ENCODE measurements at regions not wholly inside any gene's neighbourhood (a gene's known extent, or its start where the extent isn't known, plus 50 kb on each side); places are given as distances from the start of the nearest gene placed in this dataset.

DNA sequence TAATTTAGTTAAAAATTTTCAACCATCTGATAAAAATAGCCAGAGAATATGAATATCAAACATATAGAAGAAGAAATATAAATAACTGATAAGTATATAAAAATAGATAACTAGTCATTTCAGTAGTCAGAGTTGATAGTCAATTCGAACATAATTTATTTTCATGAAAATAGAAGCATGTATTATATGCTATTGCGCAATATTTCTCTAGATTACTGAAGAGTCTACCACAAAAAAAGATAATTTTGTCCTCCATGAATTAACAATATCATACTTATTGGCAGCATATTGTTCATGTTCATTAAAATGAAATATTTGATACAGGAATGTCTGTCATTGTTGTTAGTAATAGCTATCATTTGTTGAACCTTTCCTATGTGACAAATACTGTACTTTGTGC, 376.2 kb upstream of the TOM1L1 start:
- no peak for TF ChIP-seq EZH2 (IDR thresholded peaks at IDR 0.05; ENCODE audit: low read depth)
- TF ChIP-seq, protein P1, sequence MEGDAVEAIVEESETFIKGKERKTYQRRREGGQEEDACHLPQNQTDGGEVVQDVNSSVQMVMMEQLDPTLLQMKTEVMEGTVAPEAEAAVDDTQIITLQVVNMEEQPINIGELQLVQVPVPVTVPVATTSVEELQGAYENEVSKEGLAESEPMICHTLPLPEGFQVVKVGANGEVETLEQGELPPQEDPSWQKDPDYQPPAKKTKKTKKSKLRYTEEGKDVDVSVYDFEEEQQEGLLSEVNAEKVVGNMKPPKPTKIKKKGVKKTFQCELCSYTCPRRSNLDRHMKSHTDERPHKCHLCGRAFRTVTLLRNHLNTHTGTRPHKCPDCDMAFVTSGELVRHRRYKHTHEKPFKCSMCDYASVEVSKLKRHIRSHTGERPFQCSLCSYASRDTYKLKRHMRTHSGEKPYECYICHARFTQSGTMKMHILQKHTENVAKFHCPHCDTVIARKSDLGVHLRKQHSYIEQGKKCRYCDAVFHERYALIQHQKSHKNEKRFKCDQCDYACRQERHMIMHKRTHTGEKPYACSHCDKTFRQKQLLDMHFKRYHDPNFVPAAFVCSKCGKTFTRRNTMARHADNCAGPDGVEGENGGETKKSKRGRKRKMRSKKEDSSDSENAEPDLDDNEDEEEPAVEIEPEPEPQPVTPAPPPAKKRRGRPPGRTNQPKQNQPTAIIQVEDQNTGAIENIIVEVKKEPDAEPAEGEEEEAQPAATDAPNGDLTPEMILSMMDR (conservative IDR thresholded peaks at IDR 0.05), result no peak
